ENCODE measurements at regions not wholly inside any gene's neighbourhood (a gene's known extent, or its start where the extent isn't known, plus 50 kb on each side); places are given as distances from the start of the nearest gene placed in this dataset.
"Not testable (repeated sequence)": the region's sequence is repeated elsewhere in the genome, so short reads cannot be mapped to it uniquely, and the experiment has no call there.

DNA sequence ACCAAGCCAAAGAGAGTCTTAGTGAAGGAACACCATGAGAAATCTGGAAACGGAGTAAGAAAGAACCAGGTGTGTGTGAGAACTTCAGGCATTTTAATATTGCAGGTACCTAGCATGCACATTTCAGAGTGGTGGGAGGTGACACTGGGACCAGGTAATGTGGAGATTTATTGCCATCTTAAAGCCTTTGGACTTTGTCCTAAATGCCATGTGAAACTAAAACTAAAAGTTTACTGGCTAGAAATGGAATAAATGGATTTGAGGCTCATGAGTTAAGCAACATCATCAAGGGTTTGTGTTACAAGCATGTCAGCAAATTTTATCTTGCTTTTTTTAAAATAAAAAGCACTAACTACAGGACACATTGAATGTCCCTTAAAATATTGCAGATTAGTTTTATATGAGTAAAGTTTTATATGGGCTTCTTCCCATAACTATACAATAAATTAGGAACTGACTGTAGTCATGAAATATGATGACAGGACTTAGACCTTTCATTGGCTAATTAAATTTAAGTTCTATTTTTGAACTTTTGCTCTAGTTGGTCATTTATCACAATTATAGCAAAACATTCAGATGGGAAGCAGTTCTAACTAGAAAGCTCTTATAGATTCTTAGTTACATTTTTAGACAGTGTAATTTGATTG is 721.1 kb upstream of the NOVA1 start:
- 100% methylated on average over 1 of the region's 1 CpG for WGBS (ENCODE audit: insufficient coverage)
- Histone ChIP-seq H3K9me3 (ENCODE audit: control insufficient read depth, insufficient read depth, low read length) (no peaks in the 10 kb centered on the region), H3K27me3 (ENCODE audit: control insufficient read depth, insufficient read depth, low read length) (no peaks in the 10 kb centered on the region), H3K36me3 (ENCODE audit: control insufficient read depth, insufficient read depth, low read length) (no peaks in the 10 kb centered on the region), H3K4me3 (ENCODE audit: low read depth, low read length) (no peak overlapping the region), H3K27ac (ENCODE audit: low read depth, low read length) (no peak overlapping the region), H3K4me1 (ENCODE audit: control insufficient read depth, insufficient read depth, low read length) (no peaks in the 10 kb centered on the region)
- no peak for DNase-seq (ENCODE audit: low read depth in 4 of 6, low spot score in 6 of 6)

DNA sequence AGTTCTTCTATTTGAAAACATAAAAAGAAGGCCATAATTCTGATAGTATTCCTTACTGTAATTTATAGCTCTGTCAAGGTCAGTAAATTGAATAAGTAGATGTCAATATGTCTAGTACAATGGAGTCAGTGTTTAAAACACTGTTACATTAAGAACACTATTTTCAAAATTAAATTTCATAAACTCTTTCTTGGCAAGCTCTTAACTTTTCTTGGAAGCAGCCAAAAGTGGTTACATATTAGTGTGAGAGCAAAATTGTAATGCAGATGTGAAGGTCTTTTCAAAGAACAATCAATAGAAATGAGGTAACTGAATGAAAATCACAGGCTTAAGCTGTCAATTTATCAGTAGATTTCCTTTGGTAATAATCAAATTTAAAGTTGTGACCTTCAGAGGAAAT is 722.4 kb upstream of the NOVA1 start:
- Histone ChIP-seq H3K4me1 (ENCODE audit: control insufficient read depth, insufficient read depth, low read length) (no peaks in the 10 kb centered on the region), H3K27ac (ENCODE audit: low read depth, low read length) (no peak overlapping the region), H3K36me3 (ENCODE audit: control insufficient read depth, insufficient read depth, low read length) (no peaks in the 10 kb centered on the region), H3K27me3 (ENCODE audit: control insufficient read depth, insufficient read depth, low read length) (no peaks in the 10 kb centered on the region), H3K4me3 (ENCODE audit: low read depth, low read length) (no peak overlapping the region), H3K9me3 (ENCODE audit: control insufficient read depth, insufficient read depth, low read length) (no peaks in the 10 kb centered on the region)
- peak in 1 of 6 donors; percentile 8 for DNase-seq (ENCODE audit: low read depth in 4 of 6, low spot score in 6 of 6)

DNA sequence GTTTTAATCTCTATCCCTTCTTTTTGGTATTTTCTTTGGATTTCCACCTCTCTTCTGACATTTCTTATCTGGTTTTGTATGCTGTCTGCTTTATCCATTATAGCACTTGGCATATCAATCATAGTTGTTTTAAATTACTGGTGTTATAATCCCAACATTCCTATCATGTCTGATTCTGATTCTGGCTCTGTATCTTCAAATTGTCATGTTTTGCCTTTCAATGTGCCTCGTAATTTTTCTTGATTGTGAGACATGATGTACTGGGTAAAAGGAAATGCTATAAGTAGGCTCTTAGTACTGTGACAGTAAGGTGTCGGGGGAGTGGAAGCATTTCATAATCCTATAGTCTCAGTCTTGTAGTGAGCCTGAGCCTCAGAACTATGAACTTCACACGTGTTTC is 729.3 kb upstream of the NOVA1 start:
- no peaks in the 10 kb centered on the region for H3K27me3 ChIP-seq (ENCODE audit: control insufficient read depth, insufficient read depth, low read length)
- H3K4me3 ChIP-seq (ENCODE audit: low read depth, low read length): no peak overlapping the region
- H3K27ac ChIP-seq (ENCODE audit: low read depth, low read length): no peak overlapping the region
- no peaks in the 10 kb centered on the region for H3K4me1 ChIP-seq (ENCODE audit: control insufficient read depth, insufficient read depth, low read length)
- H3K36me3 ChIP-seq (ENCODE audit: control insufficient read depth, insufficient read depth, low read length): no peaks in the 10 kb centered on the region
- no CpG with 5 or more reads among the region's 3 CpGs for WGBS (ENCODE audit: insufficient coverage)
- no peak for DNase-seq (ENCODE audit: low read depth in 4 of 6, low spot score in 6 of 6)
- H3K9me3 ChIP-seq (ENCODE audit: control insufficient read depth, insufficient read depth, low read length): no peaks in the 10 kb centered on the region

DNA sequence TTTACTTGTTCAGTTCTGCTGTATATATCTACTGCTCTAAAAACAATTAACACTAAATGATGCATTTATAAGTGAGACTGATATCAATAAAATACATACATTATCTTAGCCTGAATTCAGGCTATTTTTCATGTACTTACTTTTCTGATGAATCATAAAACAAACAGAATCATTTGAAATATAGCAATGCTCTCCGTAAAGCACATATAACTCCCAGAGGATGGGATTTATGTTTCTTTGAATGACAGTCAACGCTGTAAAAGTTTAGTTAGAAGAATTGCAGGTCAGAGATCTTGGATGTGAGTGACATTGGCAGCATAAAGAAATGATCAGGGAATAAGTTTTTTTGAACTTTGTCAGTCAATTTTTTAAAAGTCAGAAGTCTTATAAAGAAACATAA is 740.2 kb upstream of the NOVA1 start:
- Histone ChIP-seq H3K36me3 (ENCODE audit: control insufficient read depth, insufficient read depth, low read length) (no peaks in the 10 kb centered on the region), H3K4me1 (ENCODE audit: control insufficient read depth, insufficient read depth, low read length) (no peaks in the 10 kb centered on the region), H3K27ac (ENCODE audit: low read depth, low read length) (no peak overlapping the region), H3K9me3 (ENCODE audit: control insufficient read depth, insufficient read depth, low read length) (no peaks in the 10 kb centered on the region), H3K4me3 (ENCODE audit: low read depth, low read length) (no peak overlapping the region), H3K27me3 (ENCODE audit: control insufficient read depth, insufficient read depth, low read length) (no peaks in the 10 kb centered on the region)
- DNase-seq (ENCODE audit: low read depth in 4 of 6, low spot score in 6 of 6): no peak
- no CpG with 5 or more reads among the region's 2 CpGs for WGBS (ENCODE audit: insufficient coverage)

DNA sequence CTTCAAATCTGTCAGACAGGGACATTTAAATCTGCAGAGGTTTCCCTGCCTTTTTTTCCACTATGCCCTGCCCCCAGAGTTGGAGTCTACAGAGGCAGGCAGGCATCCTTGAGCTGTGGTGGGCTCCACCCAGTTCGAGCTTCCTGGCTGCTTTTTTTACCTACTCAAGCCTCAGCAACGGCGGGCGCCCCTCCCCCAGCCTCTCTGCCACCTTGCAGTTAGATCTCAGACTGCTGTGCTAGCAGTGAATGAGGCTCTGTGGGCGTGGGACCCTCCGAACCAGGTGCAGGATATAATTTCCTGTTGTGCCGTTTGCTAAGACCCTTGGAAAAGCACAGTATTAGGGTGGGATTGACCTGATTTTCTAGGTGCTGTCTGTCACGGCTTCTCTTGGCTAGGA is 765.2 kb upstream of the NOVA1 start:
- H3K4me3 ChIP-seq (ENCODE audit: low read depth, low read length); H3K36me3 ChIP-seq (ENCODE audit: control insufficient read depth, insufficient read depth, low read length); H3K4me1 ChIP-seq (ENCODE audit: control insufficient read depth, insufficient read depth, low read length); H3K27me3 ChIP-seq (ENCODE audit: control insufficient read depth, insufficient read depth, low read length); H3K27ac ChIP-seq (ENCODE audit: low read depth, low read length); DNase-seq (ENCODE audit: low read depth in 4 of 6, low spot score in 6 of 6); H3K9me3 ChIP-seq (ENCODE audit: control insufficient read depth, insufficient read depth, low read length): not testable (repeated sequence)
- WGBS (ENCODE audit: insufficient coverage): 93% methylated on average over 8 of the region's 8 CpGs

DNA sequence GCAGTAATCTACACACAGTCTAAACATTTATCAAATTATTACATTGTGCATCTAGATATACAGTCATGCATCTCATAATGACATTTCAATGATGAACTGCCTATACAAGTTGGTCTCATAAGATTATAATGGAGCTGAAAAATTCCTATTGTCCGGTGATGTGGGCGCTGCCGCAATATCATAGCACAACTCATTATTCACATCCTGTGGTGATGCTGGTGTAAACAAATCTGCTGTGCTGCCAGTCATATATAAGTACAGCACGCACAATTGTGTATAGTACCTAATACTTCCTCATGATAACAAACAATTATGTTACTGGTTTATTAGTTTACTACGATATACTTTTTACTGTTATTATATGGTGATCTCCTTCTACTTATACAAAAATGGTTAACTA is 768.8 kb upstream of the NOVA1 start:
- Histone ChIP-seq H3K4me1 (ENCODE audit: control insufficient read depth, insufficient read depth, low read length) (no peaks in the 10 kb centered on the region), H3K36me3 (ENCODE audit: control insufficient read depth, insufficient read depth, low read length) (no peaks in the 10 kb centered on the region)

DNA sequence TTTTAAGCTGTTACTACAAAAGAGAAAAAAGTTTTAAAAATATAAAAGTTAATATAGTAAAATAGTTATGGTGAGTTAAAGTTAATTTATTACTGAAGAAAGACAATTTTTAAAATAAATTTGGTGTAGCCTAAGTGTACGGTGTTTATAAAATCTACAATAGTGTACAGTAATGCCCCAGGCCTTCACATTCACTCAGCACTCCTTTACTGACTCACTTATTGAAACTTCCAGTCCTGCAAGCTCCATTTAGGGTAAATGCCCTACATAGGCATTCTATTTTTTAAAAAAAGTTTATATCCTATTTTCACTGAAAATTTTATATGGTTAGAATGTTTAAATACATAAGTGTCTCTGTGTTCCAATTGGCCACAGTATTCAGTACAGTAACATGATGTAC is 769.5 kb upstream of the NOVA1 start:
- no CpG with 5 or more reads among the region's 1 CpG for WGBS (ENCODE audit: insufficient coverage)
- no peaks in the 10 kb centered on the region for H3K9me3 ChIP-seq (ENCODE audit: control insufficient read depth, insufficient read depth, low read length)
- H3K4me1 ChIP-seq (ENCODE audit: control insufficient read depth, insufficient read depth, low read length): no peaks in the 10 kb centered on the region
- H3K27me3 ChIP-seq (ENCODE audit: control insufficient read depth, insufficient read depth, low read length): no peaks in the 10 kb centered on the region
- no peak for DNase-seq (ENCODE audit: low read depth in 4 of 6, low spot score in 6 of 6)
- H3K4me3 ChIP-seq (ENCODE audit: low read depth, low read length): no peak overlapping the region
- no peaks in the 10 kb centered on the region for H3K36me3 ChIP-seq (ENCODE audit: control insufficient read depth, insufficient read depth, low read length)
- no peak overlapping the region for H3K27ac ChIP-seq (ENCODE audit: low read depth, low read length)

More for the DNA sequence above, 768.8 kb upstream of the NOVA1 start:
- Histone ChIP-seq H3K9me3 (ENCODE audit: control insufficient read depth, insufficient read depth, low read length) (no peaks in the 10 kb centered on the region), H3K4me3 (ENCODE audit: low read depth, low read length) (no peak overlapping the region), H3K27ac (ENCODE audit: low read depth, low read length) (no peak overlapping the region), H3K27me3 (ENCODE audit: control insufficient read depth, insufficient read depth, low read length) (no peaks in the 10 kb centered on the region)
- WGBS (ENCODE audit: insufficient coverage): no CpG with 5 or more reads among the region's 5 CpGs
- DNase-seq (ENCODE audit: low read depth in 4 of 6, low spot score in 6 of 6): no peak

DNA sequence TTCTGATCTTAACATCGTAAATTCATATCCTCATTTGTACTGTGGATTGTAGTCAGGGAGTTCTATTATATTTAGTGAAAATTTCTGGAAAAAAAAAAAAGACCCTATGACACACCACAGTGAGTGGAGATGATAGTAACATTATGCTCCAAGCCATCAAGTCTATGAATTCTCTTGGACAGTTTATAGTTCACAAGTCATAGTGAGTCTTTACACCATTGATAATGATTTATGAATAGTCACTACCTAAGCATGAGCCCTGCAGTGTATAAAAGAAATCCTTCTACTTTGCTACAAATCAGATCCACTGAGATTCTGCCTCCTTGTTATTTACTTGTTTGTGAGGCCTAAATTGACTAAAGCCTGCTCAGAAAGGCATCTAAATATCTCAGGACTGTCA is 772.2 kb upstream of the NOVA1 start:
- H3K36me3 ChIP-seq (ENCODE audit: control insufficient read depth, insufficient read depth, low read length): no peaks in the 10 kb centered on the region
- H3K4me1 ChIP-seq (ENCODE audit: control insufficient read depth, insufficient read depth, low read length): no peaks in the 10 kb centered on the region
- DNase-seq (ENCODE audit: low read depth in 4 of 6, low spot score in 6 of 6): no peak
- WGBS (ENCODE audit: insufficient coverage): no CpG with 5 or more reads among the region's 1 CpG
- H3K27me3 ChIP-seq (ENCODE audit: control insufficient read depth, insufficient read depth, low read length): no peaks in the 10 kb centered on the region
- H3K9me3 ChIP-seq (ENCODE audit: control insufficient read depth, insufficient read depth, low read length): no peaks in the 10 kb centered on the region
- no peak overlapping the region for H3K4me3 ChIP-seq (ENCODE audit: low read depth, low read length)
- H3K27ac ChIP-seq (ENCODE audit: low read depth, low read length): no peak overlapping the region

DNA sequence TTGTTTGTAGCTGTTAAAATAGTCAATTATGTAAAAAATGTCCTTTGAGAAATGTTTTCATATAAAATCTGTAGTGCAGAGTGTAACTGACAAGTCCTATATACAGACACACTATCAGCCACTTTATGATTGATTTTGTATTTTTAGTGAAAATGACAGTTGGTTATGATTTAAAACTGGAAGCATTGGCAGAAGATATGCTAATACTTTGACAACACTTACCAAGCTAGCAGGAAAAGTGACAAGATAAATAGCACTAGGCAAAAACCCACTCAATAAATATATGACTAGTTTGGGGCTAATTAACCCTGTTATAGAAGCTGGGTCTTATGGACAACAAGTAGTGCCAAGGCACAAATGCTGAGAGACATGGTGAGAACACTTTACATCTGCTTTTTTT is 772.9 kb upstream of the NOVA1 start:
- no peak for DNase-seq (ENCODE audit: low read depth in 4 of 6, low spot score in 6 of 6)
- H3K27me3 ChIP-seq (ENCODE audit: control insufficient read depth, insufficient read depth, low read length): no peaks in the 10 kb centered on the region
- no peaks in the 10 kb centered on the region for H3K4me1 ChIP-seq (ENCODE audit: control insufficient read depth, insufficient read depth, low read length)
- no peaks in the 10 kb centered on the region for H3K36me3 ChIP-seq (ENCODE audit: control insufficient read depth, insufficient read depth, low read length)
- H3K4me3 ChIP-seq (ENCODE audit: low read depth, low read length): no peak overlapping the region
- H3K27ac ChIP-seq (ENCODE audit: low read depth, low read length): no peak overlapping the region
- peaks cover under 1% of the 10 kb centered on the region for H3K9me3 ChIP-seq (ENCODE audit: control insufficient read depth, insufficient read depth, low read length)

DNA sequence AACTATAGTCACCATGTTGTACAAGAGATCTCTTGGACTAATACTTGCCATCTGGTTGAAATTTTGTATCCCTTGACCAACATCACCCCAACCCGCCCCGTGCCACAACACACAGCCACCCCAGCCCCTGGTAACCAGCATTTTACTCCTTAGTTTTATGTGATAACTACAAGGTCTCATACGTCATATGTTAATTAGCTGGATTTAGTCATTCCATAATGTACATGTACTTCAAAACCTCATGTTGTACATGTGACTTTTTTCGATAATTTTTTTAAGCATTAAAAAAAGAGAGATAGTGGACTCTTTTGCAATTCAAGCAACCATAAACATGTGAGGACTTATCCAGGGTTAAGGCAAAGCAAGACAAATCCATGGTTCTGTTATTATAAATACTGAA is 773.4 kb upstream of the NOVA1 start:
- Histone ChIP-seq H3K9me3 (ENCODE audit: control insufficient read depth, insufficient read depth, low read length) (peaks cover 5% of the 10 kb centered on the region), H3K27me3 (ENCODE audit: control insufficient read depth, insufficient read depth, low read length) (no peaks in the 10 kb centered on the region), H3K36me3 (ENCODE audit: control insufficient read depth, insufficient read depth, low read length) (no peaks in the 10 kb centered on the region), H3K4me1 (ENCODE audit: control insufficient read depth, insufficient read depth, low read length) (no peaks in the 10 kb centered on the region), H3K4me3 (ENCODE audit: low read depth, low read length) (no peak overlapping the region), H3K27ac (ENCODE audit: low read depth, low read length) (no peak overlapping the region)
- WGBS (ENCODE audit: insufficient coverage): no CpG with 5 or more reads among the region's 4 CpGs
- DNase-seq (ENCODE audit: low read depth in 4 of 6, low spot score in 6 of 6): no peak

All from spinal cord (tissue), 9 donors.